Thoracic aorta (tissue), 2 donors: ENCODE measurements at regions not wholly inside any gene's neighbourhood (a gene's known extent, or its start where the extent isn't known, plus 50 kb on each side); places are given as distances from the start of the nearest gene placed in this dataset.

ENCODE experiments used
- ATAC-seq: fragments of 150-250 bp; one replicate; pipeline ENCODE4 v1.8.0; 2017; ENCODE audit warnings: low read depth; ENCODE audit not compliant: insufficient number of reproducible peaks, low FRiP score
- DNase-seq: peaks from one replicate; pipeline ENCODE4 v3.0.0-alpha.2; 2020; ENCODE audit warnings: low spot score
- H3K27ac ChIP-seq, 2 donors: fragments of 200-600 bp; sonication (generic); 1 replicate in 1 of 2; 2 replicates in 1 of 2; pipeline ENCODE4 v1.5.1; 2016; ENCODE audit warnings: mild to moderate bottlenecking in 2 of 2, moderate library complexity in 2 of 2
- H3K27me3 ChIP-seq: fragments of 200-600 bp; sonication (generic); replicated peaks from 2 replicates; pipeline ENCODE4 v1.6.0; 2016; ENCODE audit warnings: mild to moderate bottlenecking; ENCODE audit not compliant: insufficient read depth
- H3K36me3 ChIP-seq: fragments of 200-600 bp; sonication (generic); one replicate; pipeline ENCODE4 v1.5.1; 2016
- H3K4me1 ChIP-seq, 2 donors: fragments of 200-600 bp; sonication (generic); 1 replicate in 1 of 2; 2 replicates in 1 of 2; pipeline versions ENCODE4 v1.5.1 to v1.6.0; 2016; ENCODE audit warnings: low read depth in 2 of 2, mild to moderate bottlenecking in 1 of 2; ENCODE audit not compliant: control insufficient read depth in 1 of 2
- H3K4me3 ChIP-seq: fragments of 200-600 bp; sonication (generic); 2 replicates; pipeline ENCODE4 v1.5.1; 2016; ENCODE audit warnings: mild to moderate bottlenecking
- H3K9me3 ChIP-seq: fragments of 200-600 bp; sonication (generic); 2 replicates; pipeline ENCODE4 v1.5.1; 2016
- TF ChIP-seq, protein P1 (sequence below): fragments of 200-600 bp; sonication (generic); IDR thresholded peaks from one replicate; pipeline ENCODE4 v1.5.1; 2019; ENCODE audit warnings: antibody characterized with exemption

- no peak for DNase-seq
- H3K27ac ChIP-seq = no peak overlapping the region
- H3K9me3 ChIP-seq = no peaks in the 10 kb centered on the region
- no peaks in the 10 kb centered on the region for H3K36me3 ChIP-seq
- TF ChIP-seq, protein P1, sequence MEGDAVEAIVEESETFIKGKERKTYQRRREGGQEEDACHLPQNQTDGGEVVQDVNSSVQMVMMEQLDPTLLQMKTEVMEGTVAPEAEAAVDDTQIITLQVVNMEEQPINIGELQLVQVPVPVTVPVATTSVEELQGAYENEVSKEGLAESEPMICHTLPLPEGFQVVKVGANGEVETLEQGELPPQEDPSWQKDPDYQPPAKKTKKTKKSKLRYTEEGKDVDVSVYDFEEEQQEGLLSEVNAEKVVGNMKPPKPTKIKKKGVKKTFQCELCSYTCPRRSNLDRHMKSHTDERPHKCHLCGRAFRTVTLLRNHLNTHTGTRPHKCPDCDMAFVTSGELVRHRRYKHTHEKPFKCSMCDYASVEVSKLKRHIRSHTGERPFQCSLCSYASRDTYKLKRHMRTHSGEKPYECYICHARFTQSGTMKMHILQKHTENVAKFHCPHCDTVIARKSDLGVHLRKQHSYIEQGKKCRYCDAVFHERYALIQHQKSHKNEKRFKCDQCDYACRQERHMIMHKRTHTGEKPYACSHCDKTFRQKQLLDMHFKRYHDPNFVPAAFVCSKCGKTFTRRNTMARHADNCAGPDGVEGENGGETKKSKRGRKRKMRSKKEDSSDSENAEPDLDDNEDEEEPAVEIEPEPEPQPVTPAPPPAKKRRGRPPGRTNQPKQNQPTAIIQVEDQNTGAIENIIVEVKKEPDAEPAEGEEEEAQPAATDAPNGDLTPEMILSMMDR = no peak
- H3K4me3 ChIP-seq = no peak overlapping the region
- ATAC-seq = no peak
- no peaks in the 10 kb centered on the region for H3K4me1 ChIP-seq
- no peaks in the 10 kb centered on the region for H3K27me3 ChIP-seq
Observed at GRCh38 chr2:11920993-11921583, 174.7 kb downstream of the LPIN1 start.

- no peaks in the 10 kb centered on the region for H3K4me1 ChIP-seq
- TF ChIP-seq, protein P1 = no peak
- H3K27me3 ChIP-seq = no peaks in the 10 kb centered on the region
- no peak overlapping the region for H3K4me3 ChIP-seq
- no peaks in the 10 kb centered on the region for H3K9me3 ChIP-seq
- H3K27ac ChIP-seq = no peak overlapping the region
- DNase-seq = no peak
- no peak for ATAC-seq
- H3K36me3 ChIP-seq = no peaks in the 10 kb centered on the region
Observed at GRCh38 chr2:11922294-11922693, 175.9 kb downstream of the LPIN1 start.

DNA sequence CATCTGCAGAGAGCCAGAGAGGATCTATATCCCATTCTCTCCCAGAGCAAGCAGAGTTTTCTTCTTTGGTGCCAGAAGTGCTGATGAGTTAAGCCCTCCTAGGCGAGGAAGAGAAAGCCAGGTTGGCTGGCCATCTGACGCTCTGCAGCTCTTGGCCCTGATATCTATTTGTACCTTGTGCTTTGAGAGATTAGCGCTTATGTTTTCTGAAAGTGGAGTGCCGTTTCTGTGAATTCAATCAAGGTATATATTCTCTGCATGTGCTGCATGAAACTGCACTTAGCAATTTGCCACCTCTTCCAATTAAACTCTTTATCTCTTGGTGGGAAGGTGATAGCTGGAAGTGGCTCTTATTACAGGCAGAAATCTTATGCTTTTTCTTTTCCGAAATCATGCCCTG, 177.5 kb downstream of the LPIN1 start:
- no peak for ATAC-seq
- Histone ChIP-seq H3K27me3 (no peaks in the 10 kb centered on the region), H3K4me1 (no peaks in the 10 kb centered on the region), H3K27ac (no peak overlapping the region), H3K4me3 (no peak overlapping the region), H3K9me3 (no peaks in the 10 kb centered on the region), H3K36me3 (no peaks in the 10 kb centered on the region)
- TF ChIP-seq, protein P1 = no peak
- no peak for DNase-seq

- Histone ChIP-seq H3K4me3 (no peak overlapping the region), H3K27me3 (no peaks in the 10 kb centered on the region), H3K27ac (no peak overlapping the region), H3K9me3 (no peaks in the 10 kb centered on the region), H3K36me3 (no peaks in the 10 kb centered on the region), H3K4me1 (no peaks in the 10 kb centered on the region)
- TF ChIP-seq, protein P1 = no peak
- DNase-seq (no peak), ATAC-seq (no peak)
Observed at GRCh38 chr2:11925295-11926066, 179.0 kb downstream of the LPIN1 start.

DNA sequence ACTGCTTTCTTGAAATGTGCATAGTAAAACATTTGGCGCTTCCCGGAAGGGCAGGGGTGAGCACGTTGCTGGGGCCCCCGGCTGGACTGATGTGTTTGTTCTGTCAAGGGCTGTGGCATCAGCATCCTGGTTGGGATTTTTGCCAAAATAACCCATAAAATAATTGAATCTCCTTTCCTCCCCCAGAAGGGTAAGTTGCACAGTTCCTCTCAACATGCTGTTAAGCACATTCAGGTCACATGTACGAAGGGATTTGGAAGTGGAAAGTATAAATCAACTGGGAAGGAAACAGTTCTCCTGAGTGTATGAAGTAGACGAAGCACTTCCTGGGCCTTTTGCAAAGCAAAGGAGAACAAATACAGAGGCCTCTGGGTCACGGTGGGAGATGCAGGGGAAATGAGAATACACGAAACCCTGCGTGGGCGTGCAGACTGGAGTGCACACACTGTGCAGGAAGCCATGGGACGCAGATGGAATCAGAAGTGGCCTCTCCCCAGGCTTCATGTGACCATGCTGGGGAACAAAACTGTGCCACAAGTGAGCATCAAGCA, 183.9 kb downstream of the LPIN1 start:
- H3K36me3 ChIP-seq = no peaks in the 10 kb centered on the region
- H3K27ac ChIP-seq = no peak overlapping the region
- TF ChIP-seq, protein P1 = no peak
- H3K4me1 ChIP-seq = no peaks in the 10 kb centered on the region
- no peak for DNase-seq
- H3K4me3 ChIP-seq = no peak overlapping the region
- no peak for ATAC-seq
- H3K27me3 ChIP-seq = no peaks in the 10 kb centered on the region
- no peaks in the 10 kb centered on the region for H3K9me3 ChIP-seq
